ENCODE measurements at regions not wholly inside any gene's neighbourhood (a gene's known extent, or its start where the extent isn't known, plus 50 kb on each side); places are given as distances from the start of the nearest gene placed in this dataset.

DNA sequence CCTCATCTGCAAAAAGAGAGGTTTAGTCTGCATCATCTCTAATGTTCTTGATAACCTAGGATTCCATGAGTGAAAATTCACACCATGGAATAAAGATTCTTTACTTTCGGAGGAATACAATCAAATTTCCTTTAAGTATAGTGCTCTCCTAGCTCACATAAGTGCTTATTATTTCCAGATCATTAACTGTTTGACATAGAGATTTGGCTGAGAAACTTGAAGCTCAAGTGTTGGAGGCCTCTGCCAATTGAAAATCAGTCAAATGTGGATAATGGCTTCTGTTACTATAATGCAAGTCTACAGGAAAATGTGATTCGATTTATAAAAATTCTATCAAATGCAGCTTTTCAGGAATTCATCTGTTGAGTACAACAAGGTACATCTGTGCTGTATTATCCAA, 144.6 kb downstream of the KIF18A start:
- TF ChIP-seq, protein P1, sequence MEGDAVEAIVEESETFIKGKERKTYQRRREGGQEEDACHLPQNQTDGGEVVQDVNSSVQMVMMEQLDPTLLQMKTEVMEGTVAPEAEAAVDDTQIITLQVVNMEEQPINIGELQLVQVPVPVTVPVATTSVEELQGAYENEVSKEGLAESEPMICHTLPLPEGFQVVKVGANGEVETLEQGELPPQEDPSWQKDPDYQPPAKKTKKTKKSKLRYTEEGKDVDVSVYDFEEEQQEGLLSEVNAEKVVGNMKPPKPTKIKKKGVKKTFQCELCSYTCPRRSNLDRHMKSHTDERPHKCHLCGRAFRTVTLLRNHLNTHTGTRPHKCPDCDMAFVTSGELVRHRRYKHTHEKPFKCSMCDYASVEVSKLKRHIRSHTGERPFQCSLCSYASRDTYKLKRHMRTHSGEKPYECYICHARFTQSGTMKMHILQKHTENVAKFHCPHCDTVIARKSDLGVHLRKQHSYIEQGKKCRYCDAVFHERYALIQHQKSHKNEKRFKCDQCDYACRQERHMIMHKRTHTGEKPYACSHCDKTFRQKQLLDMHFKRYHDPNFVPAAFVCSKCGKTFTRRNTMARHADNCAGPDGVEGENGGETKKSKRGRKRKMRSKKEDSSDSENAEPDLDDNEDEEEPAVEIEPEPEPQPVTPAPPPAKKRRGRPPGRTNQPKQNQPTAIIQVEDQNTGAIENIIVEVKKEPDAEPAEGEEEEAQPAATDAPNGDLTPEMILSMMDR (IDR thresholded peaks at IDR 0.05; ENCODE audit: low read length), result no peak
- TF ChIP-seq EZH2 (optimal IDR thresholded peaks at IDR 0.05; ENCODE audit: low read depth, low read length) (no peak), EZH2phosphoT487 (IDR thresholded peaks at IDR 0.05; ENCODE audit: low read length) (no peak)

Data from MM.1S (cell line).